H1 (cell line): ENCODE measurements at regions not wholly inside any gene's neighbourhood (a gene's known extent, or its start where the extent isn't known, plus 50 kb on each side); places are given as distances from the start of the nearest gene placed in this dataset.

Experiments used
- CTCF ChIA-PET: fragments of 300-600 bp; sonication (Branson Sonifier 250); formaldehyde crosslinking; loops from one replicate; lab custom pipeline; 2021; ENCODE audit not compliant: partially characterized antibody; lab: Charles Lee
- POLR2A ChIA-PET: fragments of 300-600 bp; sonication (Branson Sonifier 250); formaldehyde crosslinking; loops from one replicate; lab custom pipeline; 2021; ENCODE audit warnings: inconsistent platforms; ENCODE audit not compliant: partially characterized antibody; lab: Charles Lee
- DNase-seq, 2 experiments: peaks; one replicate each; pipeline versions ENCODE4 v3.0.0 to v3.0.0-alpha.2; 2010 to 2022; ENCODE audit warnings: low spot score in 2 of 2, low read depth in 1 of 2, mixed read lengths in 1 of 2
- FAIRE-seq: peaks from 2 replicates; lab custom pipeline; 2011; peaks lifted over from hg19 to GRCh38; lab: Jason Lieb, UNC
- H2AFZ ChIP-seq: 2 replicates; pipeline ENCODE4 v1.8.1; 2012; ENCODE audit warnings: low read length, inconsistent platforms
- H2AK5ac ChIP-seq: 2 replicates; pipeline ENCODE4 v1.6.1; 2013; ENCODE audit warnings: low read depth, low read length
- H2BK120ac ChIP-seq: replicated peaks from 2 replicates; pipeline ENCODE3; 2013; ENCODE audit warnings: low read depth, low read length, inconsistent platforms
- H2BK12ac ChIP-seq: 2 replicates; pipeline ENCODE4 v1.6.1; 2013; ENCODE audit warnings: low read depth, low read length
- H2BK15ac ChIP-seq: 2 replicates; pipeline ENCODE4 v1.6.1; 2013; ENCODE audit warnings: low read length
- H2BK20ac ChIP-seq: 2 replicates; pipeline ENCODE4 v1.6.1; 2013; ENCODE audit warnings: low read length
- H2BK5ac ChIP-seq: 2 replicates; pipeline ENCODE4 v1.6.1; 2013; ENCODE audit warnings: low read depth, low read length
- H3K14ac ChIP-seq: 2 replicates; pipeline ENCODE4 v1.6.1; 2013; ENCODE audit warnings: inconsistent platforms; ENCODE audit not compliant: insufficient read length
- H3K18ac ChIP-seq: 2 replicates; pipeline ENCODE4 v1.6.1; 2013; ENCODE audit warnings: low read length; ENCODE audit errors: extremely low read depth
- H3K23ac ChIP-seq: 2 replicates; pipeline ENCODE4 v1.6.1; 2013; ENCODE audit warnings: inconsistent platforms; ENCODE audit not compliant: insufficient read length
- H3K23me2 ChIP-seq: 2 replicates; pipeline ENCODE4 v1.6.1; 2013; ENCODE audit warnings: low read depth, low read length
- H3K27ac ChIP-seq: 2 replicates; pipeline ENCODE4 v1.6.1; 2011; ENCODE audit warnings: low read depth, low read length, inconsistent platforms
- H3K27me3 ChIP-seq, 4 experiments: replicated peaks in 1 of 4; 1 replicate in 1 of 4; 2 replicates in 3 of 4; pipeline versions ENCODE4 v1.6.1 to v1.8.1; 2011 to 2013; ENCODE audit warnings: low read length in 3 of 4, mild to moderate bottlenecking in 3 of 4, inconsistent platforms in 2 of 4, mixed read lengths in 2 of 4, moderate library complexity in 1 of 4; ENCODE audit not compliant: control insufficient read depth in 3 of 4, insufficient read depth in 3 of 4; ENCODE audit errors: extremely low read depth in 1 of 4
- H3K36me3 ChIP-seq, 4 experiments: 2 replicates each; pipeline versions ENCODE4 v1.6.1 to v1.8.1; 2011 to 2013; ENCODE audit warnings: mild to moderate bottlenecking in 4 of 4, low read length in 3 of 4, moderate library complexity in 2 of 4, control low read depth in 1 of 4, inconsistent platforms in 1 of 4; ENCODE audit not compliant: insufficient read depth in 4 of 4, control insufficient read depth in 2 of 4
- H3K4ac ChIP-seq: replicated peaks from 2 replicates; pipeline ENCODE3; 2013; ENCODE audit warnings: low read length, low read depth, mixed read lengths, inconsistent platforms; ENCODE audit not compliant: insufficient read length
- H3K4me1 ChIP-seq, 4 experiments: replicated peaks in 1 of 4; 1 replicate in 1 of 4; 2 replicates in 3 of 4; pipeline versions ENCODE4 v1.6.1 to v1.8.1; 2011 to 2013; ENCODE audit warnings: low read length in 3 of 4, inconsistent platforms in 2 of 4, mixed read lengths in 1 of 4; ENCODE audit not compliant: insufficient read depth in 4 of 4, control insufficient read depth in 3 of 4
- H3K4me2 ChIP-seq, 2 experiments: 2 replicates each; pipeline versions ENCODE4 v1.6.1 to v1.8.1; 2011 to 2013; ENCODE audit warnings: low read depth in 2 of 2, low read length in 2 of 2, control low read depth in 1 of 2, inconsistent platforms in 1 of 2, mild to moderate bottlenecking in 1 of 2; ENCODE audit not compliant: insufficient read depth in 1 of 2
- H3K4me3 ChIP-seq, 4 experiments: fragments of 200-600, 300-600 bp in 1 of 4; sonication (generic), shearing (Covaris generic), sonication (Bioruptor Twin) in 1 of 4; 2 replicates each; pipeline versions ENCODE4 v1.5.1 to v1.8.1; 2011 to 2016; ENCODE audit warnings: low read length in 4 of 4, low read depth in 3 of 4, control low read depth in 2 of 4, inconsistent platforms in 2 of 4, mild to moderate bottlenecking in 2 of 4, mixed read lengths in 1 of 4, moderate library complexity in 1 of 4; ENCODE audit not compliant: insufficient read depth in 2 of 4; ENCODE audit errors: extremely low read depth in 1 of 4
- H3K56ac ChIP-seq: replicated peaks from 2 replicates; pipeline ENCODE3; 2013; ENCODE audit warnings: low read depth, mild to moderate bottlenecking, mixed read lengths, low read length, inconsistent platforms; ENCODE audit not compliant: insufficient read length
- H3K79me1 ChIP-seq: 2 replicates; pipeline ENCODE4 v1.6.1; 2013; ENCODE audit warnings: low read depth, low read length, control low read depth
- H3K79me2 ChIP-seq, 2 experiments: 2 replicates each; pipeline versions ENCODE4 v1.6.1 to v1.8.1; 2012 to 2013; ENCODE audit warnings: low read length in 2 of 2, mild to moderate bottlenecking in 2 of 2, inconsistent platforms in 1 of 2; ENCODE audit not compliant: insufficient read depth in 2 of 2, control insufficient read depth in 1 of 2
- H3K9ac ChIP-seq, 4 experiments: replicated peaks in 1 of 4; 1 replicate in 1 of 4; 2 replicates in 3 of 4; pipeline versions ENCODE4 v1.6.1 to v1.8.1; 2011 to 2013; ENCODE audit warnings: low read depth in 3 of 4, low read length in 3 of 4, control low read depth in 2 of 4, mild to moderate bottlenecking in 2 of 4, moderate library complexity in 2 of 4, inconsistent platforms in 1 of 4; ENCODE audit errors: extremely low read depth in 1 of 4
- H3K9me3 ChIP-seq, 2 experiments: 2 replicates each; pipeline versions ENCODE4 v1.6.1 to v1.8.1; 2012 to 2013; ENCODE audit warnings: mild to moderate bottlenecking in 2 of 2, moderate library complexity in 2 of 2, control low read depth in 1 of 2, inconsistent platforms in 1 of 2, low read depth in 1 of 2, low read length in 1 of 2, mixed read lengths in 1 of 2; ENCODE audit not compliant: insufficient read depth in 2 of 2
- H4K20me1 ChIP-seq, 2 experiments: replicated peaks in 1 of 2; 2 replicates each; pipeline versions ENCODE3 to v1.8.1; 2011 to 2013; ENCODE audit warnings: inconsistent platforms in 2 of 2, low read length in 2 of 2, mild to moderate bottlenecking in 1 of 2; ENCODE audit not compliant: insufficient read depth in 2 of 2, control insufficient read depth in 1 of 2
- H4K5ac ChIP-seq: 2 replicates; pipeline ENCODE4 v1.6.1; 2013; ENCODE audit warnings: low read length, low read depth, mixed read lengths, inconsistent platforms; ENCODE audit not compliant: insufficient read length
- H4K8ac ChIP-seq: 2 replicates; pipeline ENCODE4 v1.8.0; 2013; ENCODE audit warnings: mild to moderate bottlenecking, moderate library complexity, low read length, inconsistent platforms; ENCODE audit not compliant: insufficient read depth; ENCODE audit errors: extremely low read depth
- H4K91ac ChIP-seq: replicated peaks from 2 replicates; pipeline ENCODE3; 2013; ENCODE audit warnings: low read length, mixed read lengths, inconsistent platforms; ENCODE audit not compliant: insufficient read length
- BACH1 ChIP-seq: IDR thresholded peaks from 2 replicates; pipeline ENCODE4 v1.6.1; 2012; ENCODE audit warnings: low read length, improper control_type of control experiment
- BRCA1 ChIP-seq: IDR thresholded peaks from 2 replicates; pipeline ENCODE4 v1.6.1; 2012; ENCODE audit warnings: low read depth, low read length, improper control_type of control experiment
- CTCF ChIP-seq, 3 experiments: IDR thresholded peaks; 1 replicate in 2 of 3; 2 replicates in 1 of 3; pipeline versions ENCODE4 v1.5.1 to v1.6.1; 2011; ENCODE audit warnings: low read length in 3 of 3, mild to moderate bottlenecking in 3 of 3, inconsistent platforms in 2 of 3, low read depth in 1 of 3, moderate library complexity in 1 of 3; ENCODE audit not compliant: insufficient read depth in 1 of 3; ENCODE audit errors: control extremely low read depth in 1 of 3
- FOSL1 ChIP-seq: IDR thresholded peaks from 2 replicates; pipeline ENCODE4 v1.6.1; 2011; ENCODE audit warnings: mild to moderate bottlenecking, low read depth, low read length, moderate library complexity; ENCODE audit not compliant: insufficient read depth
- MAFK ChIP-seq: IDR thresholded peaks from 2 replicates; pipeline ENCODE4 v1.6.1; 2012; ENCODE audit warnings: low read depth, mild to moderate bottlenecking, improper control_type of control experiment, low read length
- NRF1 ChIP-seq: IDR thresholded peaks from 2 replicates; pipeline ENCODE4 v1.6.1; 2011; ENCODE audit warnings: mild to moderate bottlenecking, low read depth, low read length, improper control_type of control experiment
- RFX5 ChIP-seq: IDR thresholded peaks from 2 replicates; pipeline ENCODE4 v1.6.1; 2011; ENCODE audit warnings: low read depth, low read length, improper control_type of control experiment, borderline replicate concordance
- RNF2 ChIP-seq: fragments of 200-900, 300-1000 bp; sonication (generic); IDR thresholded peaks from 2 replicates; pipeline ENCODE4 v1.7.1; 2016; ENCODE audit warnings: borderline replicate concordance, low read depth, mild to moderate bottlenecking, antibody characterized with exemption, low read length; ENCODE audit not compliant: poor library complexity, severe bottlenecking; ENCODE audit errors: missing control alignments
- SP1 ChIP-seq: IDR thresholded peaks from 2 replicates; pipeline ENCODE4 v1.6.1; 2011; ENCODE audit warnings: low read depth, low read length
- SUZ12 ChIP-seq: fragments of 200-600 bp; sonication (generic); IDR thresholded peaks from 2 replicates; pipeline ENCODE4 v1.6.1; 2012; ENCODE audit warnings: mild to moderate bottlenecking, inconsistent platforms, low read length, moderate library complexity, mixed read lengths
- ZNF274 ChIP-seq: IDR thresholded peaks from 2 replicates; pipeline ENCODE4 v1.7.0; 2012; ENCODE audit warnings: low read length, borderline replicate concordance; ENCODE audit errors: extremely low read depth
- WGBS, 2 experiments: shearing (Covaris generic) in 1 of 2; methylation state at CpG; one replicate each; pipeline versions ENCODE4 v1.1.6 to v1.1.7; 2013 to 2015; ENCODE audit warnings: low lambda C conversion rate in 2 of 2, mixed read lengths in 2 of 2, inconsistent platforms in 1 of 2, low coverage in 1 of 2, missing lambda C conversion rate in 1 of 2; ENCODE audit not compliant: insufficient replicate concordance in 2 of 2, insufficient coverage in 1 of 2, insufficient read length in 1 of 2; ENCODE audit errors: extremely low coverage in 1 of 2, missing lambda C conversion rate in 1 of 2; 5-methylcytosine and 5-hydroxymethylcytosine counted together

- FAIRE-seq (no peak), DNase-seq (no peak)
- CTCF ChIA-PET, result interaction anchor here (0.6 to 2.1 kb wide), 3 partner anchors 11 to 1024 kb away, joined by 3 to 4 read pairs (median 4); no protein-coding TSS in a partner anchor
- POLR2A ChIA-PET, result no interaction called here
- Histone ChIP-seq H2BK120ac (no peak overlapping the region), H3K23ac (no peak overlapping the region), H2AK5ac (no peak overlapping the region), H3K9me3 (0 out of 4 replicates have a peak, but pooled peaks cover 0 to 3% of the 10 kb centered on the region in 2 experiments), H3K4me2 (no peak overlapping the region), H2BK5ac (peak overlapping the region; percentile 52; the same call in 1 of the 2 replicates), H3K27ac (no peak overlapping the region), H3K14ac (no peak overlapping the region), H4K8ac (no peak overlapping the region), H2BK12ac (peak overlapping the region; percentile 84; the same call in 1 of the 2 replicates), H3K27me3 (no peaks in the 10 kb centered on the region), H3K79me2 (no peaks in the 10 kb centered on the region), H2BK20ac (no peak overlapping the region), H3K36me3 (no peaks in the 10 kb centered on the region), H4K91ac (peak overlapping the region; percentile 20), H4K5ac (no peak overlapping the region), H3K79me1 (no peaks in the 10 kb centered on the region), H2AFZ (no peak overlapping the region), H3K56ac (no peak overlapping the region), H3K4ac (no peak overlapping the region), H3K18ac (peak overlapping the region; percentile 78; the same call in 1 of the 2 replicates), H4K20me1 (no peaks in the 10 kb centered on the region), H3K4me3 (no peak overlapping the region), H3K9ac (no peak overlapping the region), H3K23me2 (peaks cover 6% of the 10 kb centered on the region), H2BK15ac (no peak overlapping the region), H3K4me1 (peaks cover 3 to 12% (median 6%) of the 10 kb centered on the region in 4 experiments; a peak in 6 of 7 replicates)
- 94% methylated on average over 7 of the region's 16 CpGs; no CpG with 5 or more reads in 1 of the 2 experiments for WGBS, 2 experiments
- TF ChIP-seq NRF1 (no peak), MAFK (no peak), RNF2 (no peak), FOSL1 (no peak), ZNF274 (no peak), BRCA1 (no peak), CTCF (IDR thresholded peaks at IDR 0.05; ENCODE audit: control extremely low read depth in 1 of 3, insufficient read depth in 1 of 3, low read depth in 1 of 3, low read length in 3 of 3) (no peak), SP1 (no peak), SUZ12 (no peak), RFX5 (no peak), BACH1 (no peak)
These were observed 310.5 kb downstream of the BRD1 start for GRCh38 chr22:49517211-49517610.
